CD1c-positive myeloid dendritic cell (primary cell): ENCODE measurements at regions not wholly inside any gene's neighbourhood (a gene's known extent, or its start where the extent isn't known, plus 50 kb on each side); places are given as distances from the start of the nearest gene placed in this dataset.

ENCODE experiments used
- DNase-seq: peaks from one replicate; pipeline ENCODE4 v3.0.0-alpha.2; 2016; ENCODE audit errors: extremely low spot score

DNA sequence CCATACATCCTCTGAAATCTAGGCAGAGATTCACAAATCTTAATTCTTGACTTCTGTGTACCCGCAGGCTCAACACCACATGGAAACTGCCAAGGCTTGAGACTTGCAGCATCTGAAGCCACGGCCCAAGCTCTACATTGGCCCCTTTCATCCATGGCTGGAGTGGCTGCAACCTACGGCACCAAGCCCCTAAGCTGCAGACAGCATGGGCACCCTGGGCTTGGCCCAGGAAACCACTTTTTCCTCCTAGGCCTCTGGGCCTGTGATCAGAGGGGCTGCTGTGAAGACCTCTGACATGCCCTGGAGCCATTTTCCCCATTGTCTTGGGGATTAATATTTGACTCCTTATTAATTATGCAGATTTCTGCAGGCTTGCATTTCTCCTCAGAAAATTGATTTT lies 457.9 kb downstream of the GRIA2 start:
- DNase-seq, result no peak

DNA sequence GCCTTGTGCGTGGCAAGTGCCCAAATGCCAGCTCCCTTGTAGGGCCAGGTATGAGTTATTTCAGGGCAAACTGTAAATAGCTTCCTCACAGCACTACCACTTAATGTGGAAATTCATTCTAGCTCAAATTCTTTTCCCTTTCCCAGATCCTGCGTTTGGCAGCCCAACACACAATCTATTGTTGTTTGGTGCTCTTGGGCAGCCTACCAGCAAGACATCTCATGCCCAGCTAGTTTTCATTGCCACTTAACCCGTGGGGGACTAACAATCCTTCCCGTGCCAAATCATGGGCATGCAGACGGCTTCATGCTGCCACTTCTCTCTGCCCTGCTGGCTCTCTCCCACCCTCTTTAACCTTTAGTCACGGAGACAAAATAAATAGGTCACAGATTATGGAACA lies 454.2 kb downstream of the GRIA2 start:
- no peak for DNase-seq

DNA sequence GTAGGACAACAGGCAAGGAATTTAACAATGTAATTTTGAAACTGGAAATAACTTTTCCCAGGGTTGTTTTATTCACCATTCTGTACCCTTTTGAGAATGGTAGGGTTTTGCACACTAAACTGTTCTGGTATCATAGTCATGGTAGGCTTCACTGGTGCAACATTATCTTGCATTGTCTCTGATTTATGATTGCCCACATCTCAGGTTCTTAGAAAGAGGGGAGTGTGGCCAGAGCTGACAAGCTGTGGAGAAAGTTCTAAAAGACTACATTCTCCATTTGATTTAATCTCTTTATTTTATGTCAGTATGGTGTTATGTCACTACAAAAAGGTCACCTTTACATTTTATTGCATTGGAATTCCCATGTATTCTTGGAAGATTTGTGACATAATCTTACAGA lies 447.3 kb downstream of the GRIA2 start:
- DNase-seq, result no peak

DNA sequence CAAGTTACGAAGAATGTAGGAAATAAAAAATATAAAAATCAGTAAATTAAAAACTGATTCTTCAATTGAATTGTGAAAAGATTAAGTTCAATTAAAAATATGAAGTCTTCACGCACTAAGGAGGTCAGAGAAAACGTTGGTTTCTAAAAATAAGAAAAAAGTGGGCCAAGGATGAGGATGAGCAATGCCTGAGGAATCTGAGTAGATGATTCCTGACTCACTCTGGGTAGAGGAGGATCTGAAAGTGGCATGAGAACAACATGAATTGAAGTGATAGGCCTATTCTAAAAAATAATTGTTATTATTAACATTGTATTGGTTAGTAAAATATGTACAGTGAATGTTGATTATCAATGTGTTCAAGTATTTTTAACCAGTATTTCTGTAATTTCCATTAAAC lies 444.2 kb downstream of the GRIA2 start:
- no peak for DNase-seq

DNA sequence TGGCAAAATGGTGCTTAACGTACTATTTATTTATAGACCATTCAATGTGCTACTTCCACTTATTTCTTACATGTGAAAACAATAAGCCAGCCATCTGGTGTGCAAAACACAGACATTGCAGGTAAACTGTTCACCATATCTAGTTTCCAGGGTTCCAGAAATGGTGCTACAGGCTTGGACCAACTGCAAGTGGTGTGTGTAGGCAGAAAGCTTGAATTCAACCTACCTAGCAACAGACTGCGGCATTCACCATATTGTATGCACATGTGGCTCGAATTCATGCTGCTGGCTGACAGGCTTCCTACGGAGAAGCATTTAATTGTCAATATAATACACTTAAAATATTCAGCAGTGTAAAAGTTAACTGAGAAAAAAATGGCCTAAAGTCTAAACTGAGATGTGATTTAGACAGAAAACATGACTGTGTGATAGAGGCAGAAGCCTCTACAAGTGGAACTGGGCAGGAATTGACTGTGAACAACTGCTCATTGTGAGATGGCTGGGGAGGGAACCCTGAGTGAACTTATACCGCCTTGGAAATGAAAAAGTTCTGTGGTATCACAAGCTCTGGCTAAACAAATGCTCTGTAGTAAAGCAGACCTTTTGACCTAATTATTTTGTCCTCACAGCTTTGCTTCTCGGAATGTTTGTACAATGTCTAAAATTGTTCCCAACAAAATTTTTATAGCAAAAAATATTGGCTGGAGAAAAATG lies 434.7 kb downstream of the GRIA2 start:
- DNase-seq, result no peak

DNA sequence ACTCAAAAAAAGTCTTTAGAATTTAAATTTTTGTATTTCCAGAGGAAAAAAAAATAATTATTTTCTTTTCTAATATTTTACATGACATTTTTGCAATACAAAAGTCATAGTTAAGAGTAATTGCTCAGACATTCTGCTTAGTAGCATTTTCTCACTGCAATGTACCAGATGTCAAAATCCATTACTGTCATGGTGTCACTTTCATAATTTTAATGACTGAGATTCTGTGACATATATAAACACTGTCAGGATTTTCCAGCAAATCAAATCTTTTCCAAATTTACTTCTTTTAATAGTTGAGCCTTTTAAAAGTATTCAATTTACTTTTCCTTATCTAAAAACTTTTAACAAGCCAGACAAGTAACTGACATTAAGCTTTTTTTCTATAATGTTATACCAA lies 422.7 kb downstream of the GRIA2 start:
- no peak for DNase-seq

DNA sequence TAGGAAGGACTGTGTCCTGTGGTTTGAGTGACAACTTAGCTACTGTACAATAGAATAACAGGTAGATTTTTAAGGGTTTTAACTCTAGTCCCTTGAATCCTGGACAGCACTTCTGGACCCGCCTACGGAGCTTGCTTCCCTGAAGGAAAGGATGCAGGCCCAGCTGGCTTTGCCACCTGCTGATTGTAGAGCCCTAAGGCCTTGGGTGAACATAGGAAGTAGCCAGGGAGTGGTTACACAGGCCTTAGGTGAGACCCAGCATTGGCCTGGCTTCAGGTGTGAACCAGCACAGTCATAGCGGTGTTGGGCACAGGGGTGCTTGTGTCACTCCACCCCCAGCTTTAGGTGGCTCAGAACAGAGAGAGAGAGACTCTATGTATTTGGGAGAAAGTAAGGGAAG lies 413.5 kb downstream of the GRIA2 start:
- no peak for DNase-seq

DNA sequence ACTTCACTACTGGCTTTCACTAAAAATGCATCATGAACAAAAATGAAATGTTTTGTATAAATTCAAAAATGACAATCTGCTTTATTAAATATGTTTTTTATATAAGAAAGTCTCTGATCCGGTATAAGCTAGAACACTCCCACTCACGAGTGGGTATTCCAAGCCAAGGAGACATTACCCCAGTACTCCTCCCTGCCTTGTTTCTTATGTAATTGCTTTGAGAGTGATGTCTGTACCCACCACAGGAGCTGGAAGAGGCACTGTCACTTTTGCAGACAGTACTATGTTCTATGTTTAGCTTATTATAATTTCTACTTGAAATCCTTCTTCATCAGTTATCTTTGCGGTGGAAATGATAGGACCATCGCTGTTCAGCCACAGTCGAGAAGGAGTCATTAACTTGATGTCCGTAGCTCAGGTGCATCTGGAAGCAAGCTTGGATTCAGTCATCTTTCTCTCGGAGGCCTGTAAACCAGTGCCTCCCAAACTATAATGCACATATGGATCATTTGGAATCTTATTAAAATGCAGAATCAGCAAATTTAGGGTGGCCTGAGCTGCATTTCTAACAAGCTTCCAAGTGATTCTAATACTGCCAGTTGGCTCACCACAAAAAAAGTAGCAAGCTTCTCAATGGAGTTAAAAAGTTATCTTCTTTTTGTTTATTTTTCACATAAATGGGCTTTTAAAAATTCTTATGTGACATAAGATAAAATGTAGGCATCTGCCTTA lies 396.4 kb downstream of the GRIA2 start:
- DNase-seq, result no peak

DNA sequence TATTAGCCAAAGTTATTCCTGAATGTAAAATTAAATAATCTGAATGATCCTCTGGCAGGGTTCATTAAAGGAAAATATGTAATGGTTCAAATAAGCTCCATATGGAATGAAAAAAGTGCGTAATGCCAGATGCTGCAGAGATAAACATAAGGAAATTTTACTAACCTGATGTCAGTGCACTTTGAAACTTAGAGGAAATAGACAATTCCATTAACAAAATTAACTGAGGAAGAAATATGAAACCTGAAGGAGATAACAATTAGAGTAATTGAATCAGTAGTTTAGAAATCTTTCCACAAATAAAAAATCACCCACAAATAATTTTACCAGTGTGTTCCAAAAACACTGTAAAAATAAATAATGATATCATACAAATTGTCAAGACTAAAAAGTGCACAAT lies 387.5 kb downstream of the GRIA2 start:
- no peak for DNase-seq

DNA sequence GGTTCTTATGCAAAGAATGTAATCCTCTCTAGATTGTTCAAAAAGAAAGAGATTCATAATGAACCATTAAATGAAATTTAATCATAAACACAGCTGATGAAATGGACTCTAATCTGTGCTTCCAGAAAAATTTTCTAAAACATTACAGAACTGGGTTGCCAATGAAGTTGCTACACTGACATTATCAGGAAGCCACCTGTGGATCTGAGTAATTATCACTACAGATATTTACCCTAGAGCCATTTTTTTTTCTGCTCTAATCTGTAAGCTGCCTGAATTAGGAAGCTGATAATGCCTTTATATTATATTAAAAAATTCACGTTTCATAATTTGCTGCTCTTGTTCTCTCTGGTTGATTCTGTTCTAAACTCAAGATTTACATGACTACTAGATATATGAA lies 380.1 kb downstream of the GRIA2 start:
- DNase-seq, result no peak

DNA sequence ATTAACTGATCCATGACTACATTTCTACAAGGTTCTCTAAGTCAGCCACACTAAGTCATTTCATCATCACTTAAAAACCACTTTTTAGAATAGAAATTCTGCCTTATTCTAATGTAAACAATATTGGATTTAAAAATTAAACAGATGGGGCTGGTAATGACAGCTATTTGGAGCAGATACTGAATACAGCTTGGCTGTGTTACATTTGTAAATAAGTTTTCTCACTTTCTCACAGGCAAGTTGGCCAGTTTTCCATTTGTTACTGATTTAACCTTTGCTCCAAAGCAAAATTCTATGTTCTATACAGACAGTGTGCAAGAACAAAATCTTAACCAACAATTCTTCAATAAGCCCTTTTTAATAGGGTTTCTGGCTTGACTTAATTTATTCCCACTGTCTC lies 370.7 kb downstream of the GRIA2 start:
- no peak for DNase-seq

DNA sequence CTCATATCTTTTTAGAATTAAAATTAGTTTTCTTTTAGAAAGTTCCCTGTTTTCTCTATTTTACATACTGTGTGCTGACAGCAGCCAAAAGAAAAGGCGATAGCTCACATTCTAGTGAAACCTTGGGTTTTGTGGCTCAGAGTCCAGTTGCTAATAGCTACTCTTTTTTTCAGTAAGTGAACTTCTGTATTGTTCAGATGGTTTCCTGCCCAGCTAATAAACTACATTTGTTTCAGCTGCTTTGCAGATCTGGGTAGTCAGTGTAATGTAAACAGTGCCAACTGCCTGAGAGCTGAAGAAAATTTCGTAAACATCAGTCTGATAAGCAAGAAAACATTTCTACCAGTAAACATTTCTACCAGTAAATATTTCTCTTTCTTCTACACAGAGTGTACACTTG lies 370.2 kb downstream of the GRIA2 start:
- no peak for DNase-seq

DNA sequence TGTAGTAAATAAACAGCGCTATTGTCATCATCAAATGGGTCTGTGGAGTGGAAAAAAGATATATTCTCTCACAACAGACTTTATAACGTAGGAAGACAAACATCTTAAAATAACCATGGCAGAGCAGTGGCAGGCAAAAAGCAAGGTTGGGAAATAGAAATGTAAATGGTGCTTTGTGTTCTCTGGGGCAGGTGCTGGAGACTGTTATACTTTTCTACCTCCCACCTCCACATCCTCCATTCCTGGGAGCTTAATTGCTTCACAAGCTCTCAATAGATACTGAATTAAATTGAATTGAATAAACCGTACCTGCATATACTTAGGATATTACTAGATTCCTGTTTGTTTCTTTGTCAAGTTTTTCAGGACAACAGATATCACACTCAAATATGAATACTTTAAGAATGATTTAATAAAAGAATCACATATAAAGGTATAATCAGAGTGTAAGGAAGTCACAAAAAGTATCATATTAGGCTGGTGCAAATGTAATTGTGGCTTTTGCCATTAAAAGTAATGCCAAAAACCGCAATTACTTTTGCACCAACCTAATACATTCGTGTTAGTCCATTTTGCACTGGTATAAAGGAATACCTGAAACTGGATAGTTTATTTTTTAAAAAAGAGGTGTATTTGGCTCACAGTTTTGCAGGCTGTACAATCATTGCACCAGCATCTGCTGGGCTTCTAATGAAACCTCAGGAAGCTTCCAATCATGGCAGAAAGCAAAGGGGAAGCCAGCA lies 367.3 kb downstream of the GRIA2 start:
- no peak for DNase-seq

DNA sequence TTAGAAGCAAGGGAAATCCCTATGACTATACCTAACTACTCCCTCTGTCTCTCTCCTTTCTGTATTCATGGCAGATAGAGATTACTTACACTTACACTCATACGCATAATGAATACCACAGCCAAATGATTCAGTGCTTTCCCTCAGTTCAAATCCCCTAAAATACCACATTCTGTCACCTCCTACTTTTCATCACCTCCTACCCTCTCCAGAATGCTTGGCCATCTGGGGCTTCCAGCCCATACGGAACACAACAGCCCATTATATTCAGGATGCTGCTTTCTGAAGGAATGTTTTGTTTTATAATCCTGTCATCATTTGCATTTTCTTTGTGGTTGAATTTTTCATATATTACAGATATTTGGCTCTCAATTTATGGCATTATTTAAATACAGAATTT lies 361.6 kb downstream of the GRIA2 start:
- DNase-seq, result no peak

DNA sequence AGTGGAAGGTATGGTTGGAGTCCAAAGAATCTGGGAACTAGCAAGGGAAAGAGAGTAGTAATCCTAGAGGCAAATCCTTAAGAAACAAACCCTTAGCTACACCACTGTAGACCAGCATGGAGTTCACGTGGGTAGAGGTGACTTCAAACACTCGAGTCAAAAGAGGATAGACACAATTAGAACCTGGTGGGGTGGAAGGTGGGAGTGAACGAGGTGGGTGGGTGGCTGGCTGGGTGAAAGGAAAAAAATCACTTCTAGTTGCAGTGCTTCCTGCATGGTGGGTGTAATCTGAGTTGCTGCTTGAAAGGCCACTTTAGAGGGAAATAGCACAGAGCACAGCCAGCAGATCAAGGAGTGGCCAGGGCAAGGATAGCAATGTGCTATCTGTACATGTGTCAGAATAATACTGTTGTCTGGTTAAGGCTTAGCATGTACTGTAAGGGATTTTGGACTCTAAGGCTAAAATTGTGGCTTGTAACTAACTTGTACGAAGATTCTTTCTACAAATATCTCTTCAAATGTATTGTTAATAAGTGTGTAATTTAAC lies 356.2 kb downstream of the GRIA2 start:
- no peak for DNase-seq

DNA sequence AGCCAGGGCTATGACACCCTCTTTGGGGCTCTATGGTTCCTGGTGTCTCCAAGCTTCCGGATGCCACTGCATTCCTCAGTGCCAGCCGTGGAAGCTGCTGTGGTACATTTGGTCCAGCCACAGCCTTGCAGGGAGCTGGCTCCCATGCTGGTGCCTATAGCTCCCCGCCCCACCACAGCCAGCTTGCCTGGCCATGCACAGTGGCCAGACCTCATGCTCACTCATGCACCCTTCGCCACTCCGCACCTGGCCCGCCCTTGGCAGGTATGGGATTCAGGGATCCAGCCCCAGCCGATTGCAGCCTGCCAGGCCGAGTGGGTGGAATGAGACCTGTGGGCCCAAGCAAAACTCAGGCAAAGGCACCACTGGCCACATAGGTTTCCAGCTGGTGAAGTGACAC lies 354.8 kb downstream of the GRIA2 start:
- DNase-seq, result no peak

DNA sequence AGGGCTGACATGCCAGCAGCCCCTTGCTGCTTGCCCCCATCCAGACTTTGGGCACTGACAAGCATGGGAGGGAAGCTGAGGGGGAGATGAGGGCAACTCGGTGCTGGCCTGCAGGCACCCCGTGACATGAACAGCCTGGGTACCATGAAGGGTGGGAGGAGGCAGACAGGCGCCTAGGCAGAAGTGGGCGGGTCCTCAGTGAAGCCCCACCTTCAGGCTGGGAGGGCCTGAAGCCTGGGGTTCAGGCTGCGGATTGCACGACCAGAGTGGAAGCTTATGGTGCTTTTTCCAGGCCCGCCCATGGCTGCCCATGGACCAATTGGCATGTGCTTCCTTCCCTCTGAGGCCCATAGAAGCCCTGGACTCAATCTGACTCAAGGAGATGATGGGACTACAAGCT lies 354.1 kb downstream of the GRIA2 start:
- DNase-seq, result no peak

DNA sequence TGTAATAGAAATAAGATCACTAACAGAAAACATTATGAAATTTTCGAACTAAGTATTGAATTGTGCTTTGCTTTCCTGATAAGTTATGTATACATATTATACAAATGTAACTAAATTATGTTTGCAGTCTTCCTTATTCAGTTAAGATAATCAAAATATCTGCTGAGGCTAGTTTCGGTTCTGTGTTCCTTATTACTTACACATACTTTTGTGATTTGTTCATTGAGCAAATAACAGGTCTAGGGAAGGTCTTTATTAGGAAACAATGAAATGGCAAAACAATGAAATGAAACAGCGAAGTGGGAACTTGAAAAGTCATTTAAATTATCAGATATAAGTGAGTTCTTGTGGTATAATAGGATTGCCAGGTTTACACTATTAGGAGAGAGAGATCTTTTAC lies 352.4 kb downstream of the GRIA2 start:
- DNase-seq, result no peak

DNA sequence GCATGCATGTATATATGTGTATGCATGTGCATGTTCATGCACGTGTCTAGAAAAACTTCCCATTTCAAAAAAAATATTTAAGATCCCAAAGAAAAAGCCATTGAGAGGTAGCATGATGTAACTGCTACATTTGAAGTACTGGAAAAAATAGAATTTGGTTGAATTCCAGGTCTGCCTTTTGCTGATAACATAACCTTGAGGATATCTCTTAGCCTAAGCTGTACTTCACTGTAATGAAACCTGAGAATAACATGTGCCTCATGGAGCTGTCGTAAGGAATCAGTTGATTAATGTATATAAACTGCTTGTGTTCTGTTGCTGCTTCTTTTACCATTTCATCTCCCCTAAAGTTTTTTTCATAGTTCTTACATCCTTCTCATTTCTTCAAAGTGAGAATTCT lies 351.8 kb downstream of the GRIA2 start:
- no peak for DNase-seq

DNA sequence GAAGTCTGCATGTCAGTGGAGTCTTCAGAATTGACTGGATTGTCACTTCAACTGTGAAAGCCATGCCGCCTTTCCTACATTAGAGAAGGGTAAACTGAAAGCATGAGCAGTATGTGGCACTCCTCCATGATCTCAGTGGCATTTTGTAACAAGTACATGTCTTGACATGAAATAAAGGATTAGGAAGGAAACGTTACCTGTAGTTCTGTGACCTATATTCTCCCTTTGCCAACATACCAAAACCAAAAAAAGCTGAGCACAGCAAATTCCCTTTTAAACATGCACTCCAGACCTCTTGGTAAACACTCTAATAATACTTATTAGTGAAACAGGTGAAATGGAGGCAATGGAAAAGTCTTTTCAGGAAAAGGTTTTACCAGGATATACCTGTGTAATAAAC lies 344.2 kb downstream of the GRIA2 start:
- no peak for DNase-seq

DNA sequence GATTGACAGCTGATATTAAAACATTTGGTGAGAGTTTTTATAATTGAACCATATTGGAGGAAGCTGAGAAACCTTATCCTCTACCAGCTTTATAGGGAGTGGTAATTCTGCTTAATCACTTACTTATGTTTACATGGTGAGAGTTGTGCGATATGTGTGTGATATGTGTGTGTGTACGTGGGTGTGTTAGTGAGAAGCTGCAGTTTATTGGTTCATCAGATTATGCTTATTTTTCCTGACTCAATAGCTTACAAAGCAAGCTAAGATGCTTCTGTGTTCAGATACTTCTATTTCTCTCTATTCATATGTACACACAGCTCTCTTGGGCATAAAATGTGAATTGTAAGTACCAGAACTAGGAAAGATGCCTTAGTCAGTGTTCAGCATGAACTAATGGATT lies 343.7 kb downstream of the GRIA2 start:
- no peak for DNase-seq

DNA sequence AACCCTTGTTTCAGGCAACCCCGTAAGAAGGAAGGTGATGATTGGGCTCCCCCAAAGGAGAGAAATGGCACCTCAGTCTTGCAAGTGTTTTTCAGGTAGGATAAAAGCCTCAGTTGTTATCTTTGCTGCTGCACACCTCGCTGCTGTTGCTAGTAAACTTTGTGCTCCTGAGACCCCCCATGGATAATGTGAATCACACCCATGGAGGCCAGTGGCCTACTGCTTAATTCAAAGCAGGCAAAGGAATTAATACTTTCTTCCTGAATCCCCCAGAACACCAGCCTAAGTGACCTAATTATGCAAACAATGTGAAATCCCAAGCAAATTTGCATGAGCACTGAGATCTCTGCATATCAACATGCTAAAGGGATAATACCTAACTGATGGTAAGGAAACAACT lies 337.5 kb downstream of the GRIA2 start:
- no peak for DNase-seq

DNA sequence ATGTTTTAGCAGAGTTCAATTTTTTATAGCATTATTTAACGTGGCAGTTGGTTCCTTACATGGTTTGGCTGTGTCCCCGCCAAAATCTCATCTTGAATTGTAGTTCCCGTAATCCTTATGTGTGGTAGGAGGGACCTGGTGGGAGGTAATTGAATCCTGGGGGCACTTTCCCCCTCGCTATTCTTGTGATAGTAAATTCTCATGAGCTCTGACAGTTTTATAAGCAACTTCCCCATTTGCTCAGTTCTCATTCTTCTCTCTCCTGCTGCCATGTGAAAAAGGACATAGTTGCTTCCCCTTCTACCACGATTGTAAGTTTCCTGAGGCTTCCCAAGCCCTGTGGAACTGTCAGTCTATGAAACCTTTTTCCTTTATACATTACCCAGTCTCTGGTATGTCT lies 329.5 kb downstream of the GRIA2 start:
- no peak for DNase-seq
